Activated CD4-positive, CD25-positive, alpha-beta regulatory T cell treated with anti-CD3 and anti-CD28 coated beads, Interleukin-2, amount 50 U/mL, for 72 hours (primary cell): ENCODE measurements at regions not wholly inside any gene's neighbourhood (a gene's known extent, or its start where the extent isn't known, plus 50 kb on each side); places are given as distances from the start of the nearest gene placed in this dataset.

Experiments
- DNase-seq: peaks from one replicate; pipeline ENCODE4 v3.0.0; 2021

DNA sequence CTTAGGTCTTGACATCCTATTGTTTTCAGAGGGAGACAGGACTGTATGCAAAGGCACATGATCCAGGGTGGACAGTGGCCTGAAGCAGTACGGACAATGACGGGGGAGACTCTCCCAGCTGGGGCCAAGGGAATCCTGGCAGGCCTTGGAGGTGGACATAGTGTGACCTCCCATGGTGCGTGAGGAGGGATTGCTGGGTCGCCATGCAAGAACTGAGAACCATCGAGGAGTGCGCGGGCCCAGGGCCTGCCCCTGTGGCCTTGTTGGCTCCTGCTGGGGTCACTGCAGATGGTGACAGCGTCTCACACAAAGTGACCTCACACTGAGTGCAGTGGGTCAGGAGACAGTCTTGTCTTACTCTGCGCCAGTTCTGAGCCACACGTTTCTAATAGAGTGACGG is 192.4 kb downstream of the GADD45G start:
- DNase-seq, result no peak

DNA sequence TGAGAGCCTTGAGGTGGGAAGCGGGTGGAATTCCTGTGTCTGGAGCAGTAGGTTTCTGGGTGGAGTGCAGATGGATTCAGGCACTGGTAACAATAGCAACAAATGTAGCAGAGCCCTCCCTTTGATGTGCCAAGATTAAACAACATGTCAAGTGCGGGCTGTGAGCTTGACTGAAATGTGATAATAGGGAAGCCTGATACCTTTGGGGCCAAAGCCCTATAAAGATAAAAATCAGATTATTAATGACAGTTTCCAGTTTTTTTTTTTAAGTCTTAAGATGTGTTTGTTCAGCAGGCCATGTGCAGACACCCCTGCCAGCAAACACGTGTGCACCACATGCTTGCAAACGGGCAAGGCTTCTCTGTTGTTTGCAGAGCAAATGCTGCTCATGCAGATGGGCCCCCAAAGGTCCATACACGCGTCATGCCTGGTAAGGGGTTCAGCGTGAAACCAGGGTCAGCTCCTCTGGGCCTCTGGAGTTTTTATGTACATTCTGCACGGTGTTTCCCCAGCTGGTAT is 193.2 kb downstream of the GADD45G start:
- no peak for DNase-seq

DNA sequence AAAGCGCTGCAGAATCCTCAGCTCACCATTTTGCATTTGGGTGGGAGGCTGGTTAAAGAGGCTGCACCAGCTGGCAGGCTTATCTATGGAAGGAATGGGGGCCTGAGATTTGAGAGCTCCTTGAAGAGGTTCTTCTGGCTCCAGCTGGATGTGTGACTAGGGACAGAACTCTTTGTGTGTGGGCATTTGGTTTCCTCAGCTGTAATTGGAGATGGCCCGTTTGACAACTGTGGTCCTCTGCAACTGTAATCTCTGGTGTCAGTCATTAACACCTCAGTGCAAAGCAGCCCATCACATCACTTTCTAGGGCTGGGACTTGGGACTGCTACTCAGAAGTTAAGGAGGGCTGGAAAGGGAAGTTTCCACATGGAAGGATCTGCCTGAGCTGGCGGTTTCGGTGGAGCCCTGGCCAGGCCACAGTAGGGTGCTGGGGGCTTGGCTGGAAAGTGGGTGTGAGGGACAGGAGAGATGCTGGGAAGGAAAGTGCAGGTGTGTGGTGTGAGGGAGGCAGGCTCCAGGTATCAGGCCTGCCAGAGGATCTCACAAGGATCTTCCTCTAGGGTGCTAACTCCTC is 193.8 kb downstream of the GADD45G start:
- DNase-seq, result no peak

- DNase-seq, result no peak
These were observed 194.4 kb downstream of the GADD45G start for GRCh38 chr9:89799221-89799620.

DNA sequence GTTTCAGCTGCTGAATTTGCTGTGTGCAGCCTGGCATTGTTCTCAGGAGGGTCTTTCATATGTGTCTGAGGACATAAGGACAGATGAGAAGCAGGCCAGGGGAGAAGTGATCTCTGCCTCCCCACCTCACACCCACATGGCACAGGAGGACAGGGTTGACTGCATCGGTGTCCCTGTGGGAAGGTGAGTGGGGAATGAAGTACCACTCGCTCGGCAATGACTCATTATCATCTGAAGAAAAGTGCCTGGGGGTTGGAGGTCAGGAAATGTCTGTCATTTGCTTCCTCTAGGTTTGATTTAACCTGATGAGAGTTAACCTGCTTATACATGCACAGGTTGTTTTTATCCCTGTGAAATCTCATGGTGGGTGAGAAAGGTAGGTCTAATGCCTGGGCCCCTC is 195.0 kb downstream of the GADD45G start:
- DNase-seq, result no peak

- DNase-seq, result no peak
These were observed 196.5 kb downstream of the GADD45G start for GRCh38 chr9:89801341-89801740.

DNA sequence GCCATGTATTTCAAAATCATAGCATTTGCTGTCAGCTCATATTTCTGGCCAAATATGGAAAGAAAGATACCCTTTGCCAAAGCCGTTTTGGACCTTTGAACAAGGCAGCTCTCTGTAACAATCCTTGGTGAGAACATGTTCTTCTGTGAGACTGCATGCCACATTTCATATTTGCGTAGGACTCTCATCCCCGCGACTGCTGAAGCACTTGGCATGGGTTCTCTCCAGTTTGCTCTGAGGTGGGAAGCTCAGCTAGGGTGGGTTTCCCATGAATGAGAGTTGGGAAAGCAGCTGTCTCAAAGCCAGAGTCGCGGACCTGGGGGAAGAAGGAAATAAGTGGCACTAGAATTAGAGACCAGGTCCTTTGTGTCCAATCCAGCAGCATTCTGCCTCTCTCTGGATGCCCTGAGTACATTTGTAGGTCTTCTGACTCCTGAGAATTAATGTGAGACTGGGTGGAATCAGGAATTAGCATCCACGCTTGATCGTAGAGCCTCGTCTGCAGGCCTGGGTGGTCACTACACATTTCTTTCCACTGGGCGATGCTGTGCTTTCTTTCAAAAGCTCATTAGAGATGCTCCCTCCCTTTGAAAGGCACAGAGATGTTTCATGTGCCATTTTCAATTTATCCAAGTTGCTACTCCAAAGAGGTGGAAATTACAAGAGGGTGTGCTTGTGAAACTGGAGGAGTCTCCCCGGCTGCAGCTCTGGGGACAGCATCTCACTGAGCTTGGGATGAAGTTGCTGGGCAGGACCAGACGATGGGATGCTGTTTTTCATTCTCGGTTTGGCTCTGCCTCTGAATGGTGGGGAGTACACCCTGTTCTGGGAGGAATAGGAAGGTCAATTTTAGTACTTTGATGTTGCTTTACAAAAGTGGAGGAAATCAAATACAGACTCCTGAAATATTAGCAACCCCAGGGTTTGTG is 197.2 kb downstream of the GADD45G start:
- DNase-seq, result no peak

- no peak for DNase-seq
These were observed 198.1 kb downstream of the GADD45G start for GRCh38 chr9:89802781-89803355.

GRCh38 chr9:89803403-89803802 is 198.6 kb downstream of the GADD45G start:
- DNase-seq, result no peak

DNA sequence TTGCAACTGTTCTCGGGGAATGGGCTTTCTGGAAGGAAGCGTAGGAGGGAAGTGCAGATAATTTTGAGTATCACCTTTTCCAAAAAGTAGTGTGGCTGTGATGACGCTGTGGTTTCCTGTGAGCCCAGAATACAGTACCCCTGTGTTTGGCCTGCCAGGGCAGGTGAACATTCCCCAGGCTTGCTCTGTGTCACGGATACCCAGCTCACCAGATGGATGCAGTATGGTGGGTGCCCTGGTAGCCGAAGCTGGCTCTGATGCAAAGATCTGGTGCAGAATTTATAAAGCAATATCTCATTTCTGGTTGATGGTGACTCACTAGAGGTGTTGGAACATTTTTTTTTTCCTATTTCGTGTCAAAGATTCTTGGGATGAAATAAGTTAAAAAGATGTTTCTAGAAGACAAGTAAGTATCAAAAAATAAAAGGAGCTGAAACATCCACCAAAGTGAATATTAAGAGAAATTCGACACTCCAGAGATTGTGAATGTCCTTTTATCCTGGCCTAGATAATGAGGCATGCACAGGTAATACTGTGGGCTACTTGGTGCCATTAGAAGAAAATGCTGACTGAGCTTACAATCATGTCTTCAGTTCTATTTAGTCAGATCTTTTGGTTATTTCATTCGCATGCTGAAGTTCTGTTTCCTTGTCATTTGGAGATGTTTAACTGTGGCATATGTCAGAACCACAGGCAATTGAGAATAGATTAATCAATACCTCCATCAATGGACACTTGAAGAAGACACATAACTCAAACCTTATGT is 200.1 kb downstream of the GADD45G start:
- no peak for DNase-seq

DNA sequence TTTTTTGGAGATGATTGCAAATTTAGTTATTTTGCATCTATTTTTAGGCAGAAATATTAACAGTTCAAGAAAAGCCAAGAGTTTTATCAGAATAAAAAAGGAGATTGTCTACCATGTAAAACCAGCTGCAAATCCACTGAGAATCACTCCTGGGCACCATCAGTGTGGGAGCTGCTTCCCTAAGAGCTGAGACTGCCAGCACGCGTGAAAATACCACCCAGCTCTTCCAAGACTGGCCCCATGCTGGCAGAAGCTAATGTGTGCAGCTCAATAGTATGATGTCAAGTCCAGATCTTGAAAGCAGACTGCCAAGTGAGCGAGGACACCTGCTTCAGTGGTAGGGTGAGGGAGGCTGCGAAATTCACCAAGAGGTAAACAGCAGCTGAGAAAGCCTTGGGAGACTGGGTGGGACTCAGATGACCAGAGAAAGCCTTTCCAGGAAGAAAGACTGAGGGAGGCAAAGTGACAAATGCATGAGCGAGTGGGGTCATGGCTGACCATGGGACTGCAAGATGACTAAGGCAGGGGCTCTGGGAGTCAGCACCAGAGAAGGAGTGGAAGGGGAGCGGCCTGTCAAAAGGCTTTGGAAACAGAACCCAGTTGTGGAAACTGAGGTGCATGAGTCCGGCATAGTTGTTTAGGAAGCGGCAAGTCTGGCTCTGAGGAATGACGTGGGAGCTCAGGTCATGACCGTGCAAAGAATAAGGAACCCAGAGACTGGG is 200.9 kb downstream of the GADD45G start:
- no peak for DNase-seq

DNA sequence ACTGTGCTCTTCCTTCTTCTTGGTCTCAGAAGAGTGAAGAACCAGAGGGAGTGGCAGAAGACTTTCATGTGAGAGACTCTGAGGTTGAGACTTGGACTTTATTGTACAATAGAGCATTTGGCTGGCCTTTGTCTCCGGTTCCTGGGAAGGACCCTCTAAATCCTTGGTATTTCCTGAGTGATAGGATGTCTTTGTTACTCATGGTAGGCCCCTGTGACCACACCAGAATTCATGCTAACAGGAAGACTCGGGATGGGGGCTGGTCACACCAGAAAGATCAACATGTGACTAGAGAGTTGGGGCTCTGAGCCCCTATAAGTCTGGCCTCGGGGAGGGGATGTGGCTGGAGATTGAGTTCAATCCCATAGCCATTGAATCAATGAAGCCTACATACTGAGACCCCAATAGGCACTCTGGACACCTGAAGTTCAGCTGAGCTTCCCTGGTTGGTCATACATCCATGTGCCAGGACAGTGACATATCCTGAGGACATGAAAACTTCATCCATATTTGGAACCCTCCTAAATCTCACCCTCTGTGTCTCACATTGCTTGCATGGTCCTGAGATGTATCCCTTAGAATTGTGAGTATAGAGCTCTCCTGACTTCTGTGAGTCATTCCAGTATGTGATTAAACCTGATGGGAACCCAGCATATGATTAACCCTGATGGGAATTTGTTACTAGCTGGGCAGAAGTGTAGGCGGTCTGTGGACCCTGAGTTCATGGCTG is 201.7 kb downstream of the GADD45G start:
- DNase-seq, result no peak

DNA sequence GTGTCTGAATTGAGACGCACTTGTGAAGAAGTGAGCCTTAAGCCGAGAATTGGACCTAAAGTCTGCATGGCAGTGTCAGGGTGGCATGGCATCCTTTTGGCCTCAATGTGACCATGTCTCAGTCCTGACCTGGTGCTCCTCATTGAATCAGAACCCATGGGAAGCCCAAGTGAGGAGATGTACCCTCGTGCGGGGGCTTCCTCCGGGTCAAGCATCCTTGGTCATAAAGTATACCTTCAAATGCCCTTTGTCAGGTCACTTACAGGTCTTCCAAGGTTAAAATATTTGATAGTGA is 202.2 kb downstream of the GADD45G start:
- no peak for DNase-seq

GRCh38 chr9:89807682-89808075 is 202.9 kb downstream of the GADD45G start:
- DNase-seq, result no peak

DNA sequence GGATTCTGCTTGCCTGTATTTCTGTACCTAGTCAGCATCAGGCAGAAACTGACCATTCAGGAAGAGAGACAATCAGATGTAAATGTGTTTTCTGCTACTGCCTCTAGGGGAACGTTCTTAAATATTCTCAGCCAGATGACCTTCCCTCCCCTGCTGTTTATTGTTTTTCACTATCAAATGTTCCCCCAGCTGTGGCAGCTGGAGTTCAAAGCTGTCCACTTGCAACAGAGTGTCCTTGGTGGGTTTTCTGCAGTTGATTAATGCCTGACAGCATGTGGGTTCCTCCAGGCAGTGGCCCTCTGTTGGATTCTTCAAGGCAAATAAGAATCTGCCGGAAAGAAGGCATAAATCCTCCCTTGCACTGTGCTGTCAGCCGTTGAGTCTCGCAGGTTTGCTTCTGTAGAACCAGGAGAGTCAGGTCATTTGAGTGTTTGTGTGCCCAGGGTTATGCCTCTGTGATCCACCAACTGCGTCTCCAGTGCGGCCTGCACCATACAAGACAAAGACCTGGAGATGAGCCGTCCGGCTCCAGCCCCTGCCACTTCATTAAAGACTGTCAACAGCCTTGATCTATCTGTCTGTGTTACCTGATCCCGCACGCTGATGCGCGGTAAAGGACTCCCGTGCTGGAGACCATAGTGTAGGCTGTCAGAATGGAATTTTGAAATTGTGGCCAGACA is 203.4 kb downstream of the GADD45G start:
- no peak for DNase-seq

DNA sequence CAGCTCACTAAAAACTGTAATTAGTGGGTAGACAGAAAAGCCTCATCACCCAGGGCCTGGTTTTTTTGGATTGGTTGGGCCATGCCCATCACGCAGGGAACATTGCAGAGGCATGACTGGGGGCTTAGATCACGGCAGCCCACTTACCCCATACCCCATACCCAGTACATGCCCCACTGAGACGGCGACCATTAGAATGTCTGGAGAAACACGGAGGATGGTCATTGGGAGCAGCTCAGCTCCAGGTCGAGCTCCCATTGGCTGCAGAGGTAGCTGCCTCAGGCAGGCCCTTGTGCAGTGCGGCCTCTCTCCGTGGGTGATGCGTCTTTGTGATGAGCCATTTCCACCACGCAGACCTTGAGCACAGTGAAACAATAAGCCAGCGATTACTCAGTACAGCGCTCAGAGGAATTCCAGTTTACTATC is 204.0 kb downstream of the GADD45G start:
- DNase-seq, result no peak

DNA sequence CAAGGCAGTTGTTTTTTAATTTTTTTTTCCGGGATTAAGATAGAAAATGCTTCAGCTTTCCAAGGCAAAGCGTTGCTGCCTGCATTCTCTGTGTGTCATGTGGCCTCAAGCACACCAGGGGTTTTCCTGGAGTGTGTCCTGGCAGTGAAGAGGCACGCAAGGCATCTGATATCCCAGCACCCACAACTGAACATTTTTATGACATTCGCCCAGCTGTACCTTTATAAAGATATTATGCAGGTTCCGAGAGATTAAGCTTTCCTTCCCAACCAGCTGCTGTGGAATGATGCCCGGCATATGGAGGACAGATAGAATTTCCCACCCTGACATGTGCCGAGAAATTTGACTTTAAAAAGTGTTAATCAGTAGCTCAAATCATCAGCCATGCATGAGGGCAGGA is 205.6 kb downstream of the GADD45G start:
- no peak for DNase-seq

DNA sequence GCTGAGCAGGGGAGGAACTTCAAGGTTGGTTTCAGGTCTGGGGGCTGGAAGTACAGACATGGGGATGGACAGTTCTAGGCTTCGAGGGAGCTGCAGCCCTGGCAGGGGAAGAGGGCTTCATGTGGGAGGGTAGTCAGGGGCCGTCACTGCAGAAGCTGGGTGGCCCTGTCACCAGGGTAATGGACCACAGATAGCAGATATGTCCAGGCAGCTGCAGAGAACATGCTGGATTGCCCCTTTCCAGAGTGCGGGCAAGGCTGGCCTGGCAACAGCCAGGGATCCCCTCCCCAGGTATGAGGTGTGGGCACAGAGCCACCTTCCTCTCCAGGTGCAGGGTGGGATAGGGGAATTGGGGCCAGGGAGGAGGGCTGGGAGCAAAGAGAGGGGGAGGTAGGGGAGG is 206.5 kb downstream of the GADD45G start:
- no peak for DNase-seq

GRCh38 chr9:89811886-89812450 is 207.2 kb downstream of the GADD45G start:
- DNase-seq, result no peak

DNA sequence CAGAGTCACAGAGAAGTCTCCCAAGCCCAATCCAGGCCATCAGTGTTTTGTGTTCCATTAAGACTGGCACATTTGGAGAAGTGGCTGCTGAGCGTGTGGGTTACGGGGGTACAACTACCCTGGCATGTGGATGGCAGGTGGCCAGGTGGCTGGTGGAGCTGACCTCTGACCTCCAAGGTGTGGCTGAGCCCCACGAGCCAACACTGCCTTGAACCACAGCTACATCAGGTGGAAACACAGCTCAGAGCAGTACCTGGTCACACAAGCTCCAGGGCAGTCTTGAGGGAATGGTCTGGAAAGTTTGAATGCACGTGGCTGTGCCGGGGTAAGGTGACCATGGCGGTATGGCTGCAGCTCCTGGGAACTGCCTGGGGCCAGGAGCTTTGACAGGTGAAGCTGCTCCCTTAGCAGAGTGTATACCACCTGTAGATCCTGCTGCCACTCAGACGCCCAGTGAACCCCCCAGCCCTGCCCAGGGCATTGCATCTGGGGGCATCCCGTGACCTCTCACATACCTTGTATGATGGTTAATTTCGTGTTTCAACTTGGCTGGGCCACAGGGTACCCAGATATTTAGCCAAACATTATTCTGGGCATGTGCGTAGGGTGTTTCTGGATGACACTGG is 207.9 kb downstream of the GADD45G start:
- DNase-seq, result no peak

GRCh38 chr9:89813482-89813881 is 208.7 kb downstream of the GADD45G start:
- no peak for DNase-seq
